Esophagus squamous epithelium (tissue), 4 donors: ENCODE measurements at regions not wholly inside any gene's neighbourhood (a gene's known extent, or its start where the extent isn't known, plus 50 kb on each side); places are given as distances from the start of the nearest gene placed in this dataset.
"Not testable (repeated sequence)": the region's sequence is repeated elsewhere in the genome, so short reads cannot be mapped to it uniquely, and the experiment has no call there.

Experiments
- POLR2A ChIP-seq, 4 donors: fragments of 450-650 bp; IDR thresholded peaks; one replicate each; pipeline ENCODE4 v1.6.1; 2017; ENCODE audit warnings: antibody characterized with exemption in 4 of 4, mild to moderate bottlenecking in 4 of 4, moderate library complexity in 3 of 4
- TF ChIP-seq, protein P1 (sequence below), 6 experiments: fragments of 450-650 bp in 4 of 6; fragments of 200-600 bp in 2 of 6; sonication (generic) in 2 of 6; IDR thresholded peaks; one replicate each; pipeline ENCODE4 v1.5.1; 2016 to 2019; ENCODE audit warnings: antibody characterized with exemption in 6 of 6, mild to moderate bottlenecking in 4 of 6, moderate library complexity in 4 of 6

- not testable (repeated sequence) for TF ChIP-seq POLR2A (IDR thresholded peaks at IDR 0.05)
- TF ChIP-seq, protein P1, sequence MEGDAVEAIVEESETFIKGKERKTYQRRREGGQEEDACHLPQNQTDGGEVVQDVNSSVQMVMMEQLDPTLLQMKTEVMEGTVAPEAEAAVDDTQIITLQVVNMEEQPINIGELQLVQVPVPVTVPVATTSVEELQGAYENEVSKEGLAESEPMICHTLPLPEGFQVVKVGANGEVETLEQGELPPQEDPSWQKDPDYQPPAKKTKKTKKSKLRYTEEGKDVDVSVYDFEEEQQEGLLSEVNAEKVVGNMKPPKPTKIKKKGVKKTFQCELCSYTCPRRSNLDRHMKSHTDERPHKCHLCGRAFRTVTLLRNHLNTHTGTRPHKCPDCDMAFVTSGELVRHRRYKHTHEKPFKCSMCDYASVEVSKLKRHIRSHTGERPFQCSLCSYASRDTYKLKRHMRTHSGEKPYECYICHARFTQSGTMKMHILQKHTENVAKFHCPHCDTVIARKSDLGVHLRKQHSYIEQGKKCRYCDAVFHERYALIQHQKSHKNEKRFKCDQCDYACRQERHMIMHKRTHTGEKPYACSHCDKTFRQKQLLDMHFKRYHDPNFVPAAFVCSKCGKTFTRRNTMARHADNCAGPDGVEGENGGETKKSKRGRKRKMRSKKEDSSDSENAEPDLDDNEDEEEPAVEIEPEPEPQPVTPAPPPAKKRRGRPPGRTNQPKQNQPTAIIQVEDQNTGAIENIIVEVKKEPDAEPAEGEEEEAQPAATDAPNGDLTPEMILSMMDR (IDR thresholded peaks at IDR 0.05), result not testable (repeated sequence)
Measured at GRCh38 chr11:29600151-29600575, 416.7 kb downstream of the KCNA4 start.
